ENCODE measurements at regions not wholly inside any gene's neighbourhood (a gene's known extent, or its start where the extent isn't known, plus 50 kb on each side); places are given as distances from the start of the nearest gene placed in this dataset.

GRCh38 chr1:221809091-221810029, 67.5 kb upstream of the DUSP10 start:
- H3K27ac ChIP-seq (ENCODE audit: low read depth, low read length): no peak overlapping the region

More at GRCh38 chr1:221809091-221810029, 67.5 kb upstream of the DUSP10 start:
- Histone ChIP-seq H3K36me3 (ENCODE audit: control insufficient read depth in 1 of 2, insufficient read depth in 2 of 2, low read length in 2 of 2) (no peaks in the 10 kb centered on the region), H3K4me2 (ENCODE audit: low read length) (no peak overlapping the region), H4K20me1 (ENCODE audit: insufficient read depth) (no peaks in the 10 kb centered on the region), H3K9me2 (ENCODE audit: insufficient read depth) (no peaks in the 10 kb centered on the region), H3K9me3 (ENCODE audit: control insufficient read depth in 1 of 2, insufficient read depth in 1 of 2, low read depth in 1 of 2, low read length in 2 of 2) (no peaks in the 10 kb centered on the region), H3K27me3 (ENCODE audit: insufficient read depth, low read length) (no peaks in the 10 kb centered on the region), H3K79me2 (ENCODE audit: insufficient read depth, low read length) (no peaks in the 10 kb centered on the region), H3K9ac (ENCODE audit: low read length) (no peak overlapping the region), H3K4me1 (ENCODE audit: control insufficient read depth in 1 of 2, insufficient read depth in 2 of 2, low read length in 2 of 2) (peaks cover 0 to 9% of the 10 kb centered on the region in 2 experiments; a peak in 1 of 4 replicates), H2AFZ (ENCODE audit: low read depth, low read length, poor library complexity, severe bottlenecking) (no peak overlapping the region), H3K4me3 (replicated peaks in 1 of 2; ENCODE audit: low read depth in 1 of 2, low read length in 2 of 2) (no peak overlapping the region)
- TF ChIP-seq FOSL1 (IDR thresholded peaks at IDR 0.05; ENCODE audit: low read depth) (no peak), SIN3A (IDR thresholded peaks at IDR 0.05; ENCODE audit: low read depth) (no peak), SRF (IDR thresholded peaks at IDR 0.05; ENCODE audit: low read depth) (no peak), ZFX (IDR thresholded peaks at IDR 0.05) (no peak), EGR1 (IDR thresholded peaks at IDR 0.05; ENCODE audit: low read depth) (no peak), CBX3 (IDR thresholded peaks at IDR 0.05; ENCODE audit: low read depth) (no peak), YY1 (IDR thresholded peaks at IDR 0.05; ENCODE audit: extremely low read depth, insufficient replicate concordance, low read depth, low read length) (no peak), EZH2 (IDR thresholded peaks at IDR 0.05) (no peak), ELF1 (IDR thresholded peaks at IDR 0.05; ENCODE audit: borderline replicate concordance, low read depth) (no peak), CEBPB (IDR thresholded peaks at IDR 0.05; ENCODE audit: low read depth) (no peak), EZH2phosphoT487 (IDR thresholded peaks at IDR 0.05; ENCODE audit: borderline replicate concordance) (no peak), JUND (IDR thresholded peaks at IDR 0.05) (no peak), SP1 (IDR thresholded peaks at IDR 0.05; ENCODE audit: low read depth) (no peak), ATF3 (IDR thresholded peaks at IDR 0.05) (no peak), ZBTB33 (IDR thresholded peaks at IDR 0.05; ENCODE audit: extremely low read depth, insufficient replicate concordance, low read length) (no peak), CTCF (IDR thresholded peaks at IDR 0.05 in 2 of 3, conservative IDR thresholded peaks at IDR 0.05 in 1 of 3; ENCODE audit: borderline replicate concordance in 1 of 3, insufficient read depth in 1 of 3, low read depth in 2 of 3, low read length in 2 of 3) (no peak), REST (IDR thresholded peaks at IDR 0.05; ENCODE audit: low read depth) (no peak), ZNF274 (IDR thresholded peaks at IDR 0.05; ENCODE audit: low read depth, low read length) (no peak)
- BruUV-seq (replicated peaks): no TSS peak
- intact Hi-C loops (cut with micrococcal nuclease): no loop called here
- POLR2A ChIA-PET: no interaction called here
- CTCF ChIA-PET: no interaction called here
- DNase-seq (ENCODE audit: low read depth, low spot score) (no peak), ATAC-seq (no peak)
- RAD21 ChIA-PET (ENCODE audit: low non-redundant PET in 1 of 2, low total read pairs in 2 of 2, uncharacterized antibody in 2 of 2, unreplicated experiment in 2 of 2): no interaction called here

Data from HCT116 (cell line).